ENCODE measurements at regions not wholly inside any gene's neighbourhood (a gene's known extent, or its start where the extent isn't known, plus 50 kb on each side); places are given as distances from the start of the nearest gene placed in this dataset.

- no peak overlapping the region for H3K4me3 ChIP-seq
- ChIA-PET POLR2A (no interaction called here), RAD21 (ENCODE audit: unreplicated experiment) (no interaction called here), CTCF (no interaction called here), SMC1A (ENCODE audit: uncharacterized antibody, unreplicated experiment) (no interaction called here)
- H3K79me2 ChIP-seq (ENCODE audit: control insufficient read depth, insufficient read depth, low read length): no peaks in the 10 kb centered on the region
- no peaks in the 10 kb centered on the region for H4K20me1 ChIP-seq (ENCODE audit: control insufficient read depth, insufficient read depth)
- WGBS (ENCODE audit: insufficient coverage, insufficient replicate concordance, low lambda C conversion rate, missing lambda C conversion rate): 50% methylated on average over 17 of the region's 19 CpGs
- no peak for DNase-seq (ENCODE audit: low read depth, low spot score)
- FAIRE-seq: no peak
- H3K4me1 ChIP-seq (ENCODE audit: control insufficient read depth, insufficient read depth, low read length): no peaks in the 10 kb centered on the region
- no peak for ATAC-seq
- H3K27me3 ChIP-seq (replicated peaks in 1 of 2; ENCODE audit: control insufficient read depth in 2 of 2, insufficient read depth in 2 of 2, low read length in 1 of 2): no peaks in the 10 kb centered on the region
- no peaks in the 10 kb centered on the region; the same call in 2 of the 3 replicates for H3K9me3 ChIP-seq (replicated peaks; ENCODE audit: control insufficient read depth, insufficient read depth, low read length)
- H3K4me2 ChIP-seq (ENCODE audit: control insufficient read depth, insufficient read depth): no peak overlapping the region
- H3K27ac ChIP-seq (ENCODE audit: control insufficient read depth, insufficient read depth): no peak overlapping the region
- BruUV-seq (replicated peaks): no TSS peak
- H2AFZ ChIP-seq (ENCODE audit: control insufficient read depth, low read depth, low read length): no peak overlapping the region
- intact Hi-C loops (cut with micrococcal nuclease; ENCODE audit: unreplicated experiment) (no loop called here), in situ Hi-C loops (cut with MboI) (no loop called here)
- no peak overlapping the region for H3K9ac ChIP-seq (ENCODE audit: control insufficient read depth, insufficient read depth, low read length)
- H3K36me3 ChIP-seq (ENCODE audit: control insufficient read depth in 2 of 2, insufficient read depth in 2 of 2, low read length in 1 of 2): no peaks in the 10 kb centered on the region
- TF ChIP-seq USF2 (IDR thresholded peaks at IDR 0.05; ENCODE audit: borderline replicate concordance, low read depth, low read length) (no peak), CBX3 (IDR thresholded peaks at IDR 0.05; ENCODE audit: borderline replicate concordance, low read depth) (no peak), MYB (IDR thresholded peaks at IDR 0.05; ENCODE audit: borderline replicate concordance, low read depth, low read length) (no peak), SRF (IDR thresholded peaks at IDR 0.05; ENCODE audit: low read depth in 2 of 2, low read length in 2 of 2) (no peak), SMARCA5 (IDR thresholded peaks at IDR 0.05) (no peak), ESRRA (IDR thresholded peaks at IDR 0.05; ENCODE audit: low read length) (no peak), PRDM15 (CRISPR knock-in tag; IDR thresholded peaks at IDR 0.05) (no peak), CTCF (IDR thresholded peaks at IDR 0.05 in 2 of 3, conservative IDR thresholded peaks at IDR 0.05 in 1 of 3; ENCODE audit: control insufficient read depth in 2 of 3, extremely low read depth in 1 of 3, insufficient read depth in 1 of 3, low read depth in 3 of 3, low read length in 3 of 3) (no peak), FOXK2 (IDR thresholded peaks at IDR 0.05) (no peak), MEF2B (IDR thresholded peaks at IDR 0.05; ENCODE audit: partially characterized antibody, poor library complexity, severe bottlenecking) (no peak), RAD21 (IDR thresholded peaks at IDR 0.05; ENCODE audit: insufficient read depth, low read depth, low read length) (no peak), ZBED1 (IDR thresholded peaks at IDR 0.05; ENCODE audit: borderline replicate concordance) (no peak), SMC3 (IDR thresholded peaks at IDR 0.05; ENCODE audit: borderline replicate concordance, low read length) (no peak), SREBF2 (IDR thresholded peaks at IDR 0.05; ENCODE audit: low read length) (no peak), MAX (IDR thresholded peaks at IDR 0.05; ENCODE audit: low read depth, low read length) (no peak)
These were observed 377.1 kb upstream of the ANKRD30A start for GRCh38 chr10:36748128-36748871.
